ENCODE measurements at regions not wholly inside any gene's neighbourhood (a gene's known extent, or its start where the extent isn't known, plus 50 kb on each side); places are given as distances from the start of the nearest gene placed in this dataset.

DNA sequence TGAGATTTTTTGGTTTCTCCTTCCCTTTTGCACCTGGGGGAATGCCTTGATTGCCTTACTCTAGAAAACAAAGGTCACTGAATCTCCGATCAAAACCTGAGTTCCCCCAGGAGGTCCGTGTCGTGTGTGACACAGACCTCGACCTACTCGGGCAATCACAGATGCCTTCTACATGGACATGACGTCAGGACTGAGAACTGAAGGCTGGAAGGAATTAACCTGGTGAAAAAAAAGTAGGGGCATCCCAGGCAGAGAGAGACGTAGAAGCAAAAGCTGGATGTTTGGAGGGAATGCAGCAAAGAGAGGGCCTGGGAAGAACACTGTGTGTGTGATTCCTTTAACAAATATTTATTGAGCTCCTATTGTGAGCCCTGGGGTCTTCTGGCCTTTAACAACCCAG lies 178.0 kb downstream of the PRDM2 start:
- DNase-seq (ENCODE audit: low read depth, low spot score): no peak

DNA sequence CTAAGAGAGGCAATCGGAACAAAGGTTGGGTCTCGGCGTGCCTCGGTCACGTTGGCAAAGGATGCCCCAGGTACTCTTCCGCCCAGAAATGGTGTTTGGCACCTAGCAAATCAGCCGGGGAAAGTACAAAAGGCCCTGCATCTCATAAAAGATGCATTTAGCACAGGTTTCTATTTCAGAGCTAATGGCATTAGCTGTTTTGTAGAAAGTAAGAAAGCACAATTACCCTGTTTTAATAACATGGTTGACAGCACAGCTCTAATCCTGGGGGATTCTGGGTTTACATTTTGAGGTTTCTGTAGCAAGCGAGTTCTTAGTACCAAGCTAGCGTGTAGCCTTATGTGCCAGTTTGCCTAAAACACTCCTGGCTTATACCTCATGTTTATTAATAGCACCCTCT lies 178.5 kb downstream of the PRDM2 start:
- DNase-seq (ENCODE audit: low read depth, low spot score): no peak

DNA sequence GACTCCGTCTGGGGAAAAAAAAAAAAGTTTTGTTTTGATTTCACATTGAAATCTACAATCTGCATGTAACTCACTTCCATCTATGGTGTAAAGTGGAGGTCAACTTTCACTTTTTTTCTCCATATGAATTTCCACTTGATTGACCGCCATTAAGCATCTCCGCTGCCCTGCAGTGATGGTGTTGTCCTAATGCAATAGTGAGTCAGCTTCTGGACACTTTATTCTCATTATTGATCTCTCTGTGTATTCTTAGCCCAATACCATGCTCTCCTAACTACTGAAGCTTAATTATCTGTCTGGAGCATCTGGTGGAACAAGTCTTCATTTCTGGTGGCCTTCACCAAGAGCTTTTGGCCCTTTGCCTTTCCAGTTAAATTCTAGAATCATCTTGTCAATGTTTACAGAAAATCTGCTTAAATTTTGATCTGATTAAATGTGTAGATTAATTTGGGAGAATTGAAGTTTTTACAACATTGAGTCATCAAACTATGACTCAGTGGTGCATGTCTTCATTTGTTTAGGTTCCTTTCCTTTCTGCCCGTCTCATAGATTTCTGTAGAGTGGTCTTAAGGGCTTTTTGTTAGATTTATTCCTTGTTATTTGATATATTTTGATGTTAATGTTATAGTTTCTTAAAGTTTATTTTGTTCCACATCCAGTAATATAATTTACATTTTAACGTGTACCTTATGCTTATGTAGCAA lies 181.5 kb downstream of the PRDM2 start:
- no peak for DNase-seq (ENCODE audit: low read depth, low spot score)

DNA sequence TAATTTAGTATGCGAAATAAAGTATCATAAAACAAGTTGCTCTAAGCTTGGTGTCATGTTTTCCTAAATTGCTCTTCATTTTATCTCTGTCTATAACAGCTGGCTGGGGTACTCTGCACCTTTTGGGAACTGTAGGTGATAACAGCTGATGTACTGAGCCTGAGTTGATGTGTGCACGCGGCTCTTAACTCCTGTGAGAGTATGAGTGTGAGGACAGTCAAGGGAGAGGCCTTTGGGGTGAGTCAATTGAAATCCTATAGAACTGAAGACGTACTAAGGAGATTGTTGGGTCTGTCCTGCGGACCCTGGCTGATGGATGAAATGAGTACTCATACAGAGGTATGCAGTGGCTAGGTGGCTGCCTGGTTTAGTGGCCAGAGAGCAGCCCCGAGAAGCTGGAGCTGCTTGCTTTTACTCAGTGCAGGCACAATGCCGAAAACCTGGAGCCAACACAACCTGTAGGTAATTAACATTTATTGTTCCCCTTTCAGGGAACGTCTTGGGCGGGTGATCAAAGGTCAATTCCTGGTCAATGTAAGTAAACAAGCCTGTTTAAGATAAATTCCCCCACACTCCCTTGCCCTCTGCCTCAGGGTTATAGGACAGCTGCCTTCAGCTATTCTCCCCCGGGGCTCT lies 188.5 kb downstream of the PRDM2 start:
- no peak for DNase-seq (ENCODE audit: low read depth, low spot score)

- no peak for DNase-seq (ENCODE audit: low read depth, low spot score)
These were observed 189.5 kb downstream of the PRDM2 start for GRCh38 chr1:13889495-13889894.

GRCh38 chr1:13890766-13891165 lies 190.8 kb downstream of the PRDM2 start:
- no peak for DNase-seq (ENCODE audit: low read depth, low spot score)

GRCh38 chr1:13892198-13892597 lies 192.2 kb downstream of the PRDM2 start:
- DNase-seq (ENCODE audit: low read depth, low spot score): no peak

DNA sequence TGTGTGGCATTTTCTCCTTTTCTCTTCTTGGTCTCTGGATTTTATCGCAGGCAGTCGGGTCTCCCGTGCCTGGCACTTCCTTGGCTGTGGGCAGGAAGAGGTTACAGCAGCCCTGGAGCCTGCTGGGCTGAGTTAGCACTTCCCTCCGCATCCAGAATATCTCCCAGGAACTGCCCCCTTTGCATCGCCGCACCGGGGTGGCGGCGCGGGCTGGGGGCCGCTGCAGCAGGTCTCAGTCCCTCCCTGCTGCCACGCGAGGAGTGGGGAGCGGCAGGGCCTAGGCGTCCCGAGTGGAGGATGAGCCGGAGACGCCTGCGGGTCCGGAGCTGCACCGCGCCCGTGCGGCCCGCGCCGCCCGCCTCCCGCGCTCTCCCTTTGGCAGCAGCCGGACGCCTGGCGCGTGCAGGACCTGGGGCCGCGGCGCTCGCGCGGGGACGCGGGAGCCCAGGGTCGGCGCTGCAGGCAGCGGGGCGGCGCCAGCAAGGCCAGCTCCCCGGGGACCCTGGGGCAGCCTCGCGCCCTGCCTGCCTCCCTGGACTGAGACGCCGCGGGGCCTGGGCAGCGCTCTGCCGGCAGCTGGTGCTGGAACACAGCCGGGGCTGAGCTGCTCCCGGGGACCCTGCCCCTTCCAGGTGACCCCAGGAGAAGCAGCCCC lies 192.8 kb downstream of the PRDM2 start:
- no peak for DNase-seq (ENCODE audit: low read depth, low spot score)

DNA sequence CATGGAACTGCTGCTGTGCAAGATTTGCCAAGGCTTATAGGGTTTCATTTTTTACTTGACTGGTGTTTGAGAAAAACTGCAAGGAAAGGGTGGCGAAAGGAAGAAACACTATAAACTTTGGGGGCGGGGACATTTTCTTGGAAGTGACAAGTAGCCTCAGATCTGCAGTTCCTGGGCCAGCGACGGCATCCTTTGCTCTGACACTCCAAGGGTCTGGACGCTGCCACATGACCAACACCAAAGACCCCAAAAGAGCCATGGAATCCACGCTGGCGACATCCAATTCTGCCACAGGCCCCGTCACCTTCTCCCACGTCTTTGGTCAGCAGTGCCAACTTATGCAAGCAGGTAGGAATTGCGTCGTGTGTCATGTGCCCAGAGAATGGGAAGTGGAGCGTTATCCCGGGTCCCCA lies 193.4 kb downstream of the PRDM2 start:
- no peak for DNase-seq (ENCODE audit: low read depth, low spot score)

GRCh38 chr1:13896932-13897331 lies 196.9 kb downstream of the PRDM2 start:
- no peak for DNase-seq (ENCODE audit: low read depth, low spot score)

DNA sequence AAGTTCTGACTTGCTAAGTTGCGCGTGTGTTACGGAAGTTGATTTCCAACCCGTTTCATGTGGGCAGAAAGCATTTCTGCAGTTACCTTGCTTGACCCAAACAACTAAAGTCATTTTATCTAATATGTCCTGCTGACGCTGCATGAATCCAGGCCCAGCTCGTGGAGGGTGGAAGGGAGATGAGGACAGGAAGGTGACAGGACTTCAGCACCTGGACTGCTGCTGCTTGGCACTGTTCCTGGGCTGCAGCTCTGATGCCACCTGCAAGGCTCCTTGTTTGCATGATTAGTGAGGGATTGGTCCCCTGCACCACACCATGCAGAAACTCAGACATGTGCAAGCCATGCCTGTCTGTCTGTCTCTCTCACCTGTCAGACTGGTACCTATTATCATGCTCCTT lies 198.4 kb downstream of the PRDM2 start:
- no peak for DNase-seq (ENCODE audit: low read depth, low spot score)

- no peak for DNase-seq (ENCODE audit: low read depth, low spot score)
These were observed 199.9 kb downstream of the PRDM2 start for GRCh38 chr1:13899856-13900255.

GRCh38 chr1:13900583-13900982 lies 200.6 kb downstream of the PRDM2 start:
- DNase-seq (ENCODE audit: low read depth, low spot score): no peak

DNA sequence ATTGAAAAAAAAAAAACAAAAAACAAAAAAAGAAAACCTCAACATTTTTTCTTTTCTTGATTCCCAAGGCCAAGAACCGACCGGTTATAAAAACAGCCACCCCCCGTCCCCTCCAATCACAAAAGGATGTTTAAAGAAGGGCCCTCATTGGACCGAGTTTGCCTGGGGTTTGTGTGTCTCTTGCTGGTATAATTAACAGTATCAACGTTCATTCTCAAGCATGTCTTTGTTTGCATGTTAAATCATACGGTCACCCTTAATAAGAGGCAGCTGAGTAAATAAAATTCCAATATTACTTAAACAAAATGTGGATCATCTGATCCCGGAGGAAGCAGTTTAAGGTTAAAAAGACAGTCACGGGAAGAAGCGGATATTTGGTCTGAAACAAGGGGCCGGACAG lies 201.1 kb downstream of the PRDM2 start:
- DNase-seq (ENCODE audit: low read depth, low spot score): no peak

- DNase-seq (ENCODE audit: low read depth, low spot score): no peak
These were observed 201.6 kb downstream of the PRDM2 start for GRCh38 chr1:13901597-13901996.

GRCh38 chr1:13908128-13908527 lies 208.1 kb downstream of the PRDM2 start:
- no peak for DNase-seq (ENCODE audit: low read depth, low spot score)

GRCh38 chr1:13911697-13912619 lies 212.0 kb downstream of the PRDM2 start:
- no peak for DNase-seq (ENCODE audit: low read depth, low spot score)

- no peak for DNase-seq (ENCODE audit: low read depth, low spot score)
These were observed 213.4 kb downstream of the PRDM2 start for GRCh38 chr1:13913396-13913795.

- DNase-seq (ENCODE audit: low read depth, low spot score): no peak
These were observed 216.5 kb downstream of the PRDM2 start for GRCh38 chr1:13916530-13916929.

DNA sequence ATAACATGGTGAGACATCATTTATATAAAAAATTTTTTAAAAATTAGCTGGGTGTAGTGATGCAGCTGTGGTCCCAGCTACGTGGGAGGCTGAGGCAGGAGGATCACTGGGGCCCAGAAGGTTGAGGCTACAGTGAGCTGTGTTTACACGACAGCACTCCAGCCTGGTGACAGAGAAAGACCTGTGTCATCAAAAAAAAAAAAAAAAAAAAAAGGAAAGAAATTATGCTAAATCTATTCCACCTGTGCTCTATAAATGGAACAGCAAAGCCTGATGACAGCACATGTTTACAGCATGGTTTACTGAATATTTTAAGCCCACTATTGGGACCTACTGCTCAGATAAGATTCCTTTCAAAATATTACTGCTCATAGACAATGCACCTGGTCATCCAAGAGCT lies 217.6 kb downstream of the PRDM2 start:
- DNase-seq (ENCODE audit: low read depth, low spot score): no peak

DNA sequence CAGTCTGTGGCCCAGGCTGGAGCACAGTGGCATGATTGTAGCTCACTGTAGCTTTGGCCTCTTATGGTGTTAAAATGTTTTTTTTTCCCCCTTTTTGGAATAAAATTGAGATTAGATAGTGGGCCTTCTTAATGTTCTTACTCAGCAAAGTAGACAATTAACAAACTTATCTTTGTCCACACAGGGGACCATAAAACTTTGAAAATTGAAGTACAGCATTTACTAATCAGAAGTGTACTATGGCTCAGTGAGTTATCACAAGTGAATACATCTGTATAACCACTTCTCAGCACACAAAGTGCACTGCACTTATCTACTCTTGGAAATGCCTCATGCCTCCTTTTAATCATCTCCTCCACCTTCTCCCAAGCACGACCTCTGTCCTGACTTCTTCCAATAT lies 218.9 kb downstream of the PRDM2 start:
- no peak for DNase-seq (ENCODE audit: low read depth, low spot score)

DNA sequence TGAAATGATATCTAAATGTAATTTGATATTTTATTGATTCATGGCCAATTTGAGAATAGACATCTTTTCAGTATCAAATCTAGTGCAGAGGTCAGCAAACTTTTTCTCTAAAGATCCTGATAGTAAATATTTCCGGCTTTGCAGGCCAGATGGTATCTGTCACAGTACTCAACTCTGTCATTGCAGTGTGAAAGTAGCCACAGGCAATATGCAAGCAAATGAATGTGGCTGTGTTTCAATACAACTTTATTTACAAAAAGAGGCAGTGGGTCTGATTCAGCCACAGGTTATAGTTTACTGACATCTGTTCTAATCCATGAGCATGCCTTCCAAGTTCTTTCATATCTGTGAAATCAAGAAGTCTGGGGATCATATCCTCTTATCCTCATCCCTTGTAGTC lies 221.2 kb downstream of the PRDM2 start:
- DNase-seq (ENCODE audit: low read depth, low spot score): no peak

All from brain pericyte (primary cell).